ENCODE measurements at regions not wholly inside any gene's neighbourhood (a gene's known extent, or its start where the extent isn't known, plus 50 kb on each side); places are given as distances from the start of the nearest gene placed in this dataset.

- TF ChIP-seq POLR2AphosphoS5 (IDR thresholded peaks at IDR 0.05; ENCODE audit: borderline replicate concordance, low read depth, low read length) = no peak
- no peak for TF ChIP-seq EZH2 (IDR thresholded peaks at IDR 0.05)
- no peak for TF ChIP-seq FOXP2 (optimal IDR thresholded peaks at IDR 0.05; ENCODE audit: control extremely low read depth, extremely low read length, insufficient read depth)
Observed at GRCh38 chr14:82238649-82239048, 705.0 kb upstream of the SEL1L start.
